Activated B cell treated with CpG ODN at 0.5 μM for 24 hours (primary cell): ENCODE measurements at regions not wholly inside any gene's neighbourhood (a gene's known extent, or its start where the extent isn't known, plus 50 kb on each side); places are given as distances from the start of the nearest gene placed in this dataset.

Source experiments
- ATAC-seq: fragments of 200-7000 bp; cut with Tn5 transposase; one replicate; pipeline ENCODE4 v1.10.0; 2021; ENCODE audit warnings: low read depth, mild to moderate bottlenecking, moderate library complexity
- CTCF ChIA-PET: fragments of 350-600 bp; sonication (Branson Sonifier 250); formaldehyde crosslinking; loops from one replicate; lab custom pipeline; 2021; ENCODE audit warnings: antibody characterized with exemption; lab: Charles Lee
- POLR2A ChIA-PET: fragments of 350-600 bp; sonication (Branson Sonifier 250); formaldehyde crosslinking; loops from one replicate; lab custom pipeline; 2021; ENCODE audit warnings: antibody characterized with exemption; lab: Charles Lee
- DNase-seq: peaks from one replicate; pipeline ENCODE4 v3.0.0; 2022
- H3K27ac Mint-ChIP-seq: one replicate; pipeline ENCODE4 v1.8.0; 2020; ENCODE audit warnings: mixed read lengths
- H3K27me3 Mint-ChIP-seq: one replicate; pipeline ENCODE4 v1.8.0; 2021; ENCODE audit warnings: mixed read lengths
- H3K36me3 Mint-ChIP-seq: one replicate; pipeline ENCODE4 v1.8.0; 2021; ENCODE audit warnings: low read depth, mixed read lengths
- H3K4me1 Mint-ChIP-seq: one replicate; pipeline ENCODE4 v1.8.0; 2021; ENCODE audit warnings: mixed read lengths
- H3K4me3 Mint-ChIP-seq: one replicate; pipeline ENCODE4 v1.8.0; 2020; ENCODE audit warnings: mild to moderate bottlenecking, mixed read lengths
- H3K9me3 Mint-ChIP-seq: one replicate; pipeline ENCODE4 v1.8.0; 2020; ENCODE audit warnings: mixed read lengths
- CTCF ChIP-seq: fragments of 200-600 bp; IDR thresholded peaks from one replicate; pipeline ENCODE4 v1.8.0; 2022; ENCODE audit warnings: antibody characterized with exemption, mild to moderate bottlenecking
- intact Hi-C: fragments of 100-400 bp; cut with micrococcal nuclease; formaldehyde crosslinking; loops from one replicate; pipeline ENCODE4 v1.15.1; 2024

GRCh38 chr15:96112018-96112417 lies 218.5 kb upstream of the NR2F2 start:
- H3K9me3 Mint-ChIP-seq = peaks cover 11% of the 10 kb centered on the region
- no peak overlapping the region for H3K4me3 Mint-ChIP-seq
- no peak for TF ChIP-seq CTCF
- no peaks in the 10 kb centered on the region for H3K36me3 Mint-ChIP-seq
- POLR2A ChIA-PET = no interaction called here
- intact Hi-C loops = no loop called here
- H3K4me1 Mint-ChIP-seq = no peaks in the 10 kb centered on the region
- ATAC-seq (no peak), DNase-seq (no peak)
- CTCF ChIA-PET = no interaction called here
- H3K27me3 Mint-ChIP-seq = no peaks in the 10 kb centered on the region
- H3K27ac Mint-ChIP-seq = no peak overlapping the region

GRCh38 chr15:96115642-96116041 lies 214.9 kb upstream of the NR2F2 start:
- TF ChIP-seq CTCF = no peak
- Mint-ChIP-seq H3K36me3 (no peaks in the 10 kb centered on the region), H3K27me3 (no peaks in the 10 kb centered on the region), H3K4me3 (no peak overlapping the region), H3K4me1 (no peaks in the 10 kb centered on the region), H3K27ac (no peak overlapping the region), H3K9me3 (peaks cover 7% of the 10 kb centered on the region)
- intact Hi-C loops = no loop called here
- no peak for ATAC-seq
- ChIA-PET CTCF (no interaction called here), POLR2A (no interaction called here)
- DNase-seq = no peak

- DNase-seq (no peak), ATAC-seq (no peak)
- no peaks in the 10 kb centered on the region for H3K4me1 Mint-ChIP-seq
- peaks cover 6% of the 10 kb centered on the region for H3K9me3 Mint-ChIP-seq
- intact Hi-C loops = no loop called here
- H3K27me3 Mint-ChIP-seq = no peaks in the 10 kb centered on the region
- H3K27ac Mint-ChIP-seq = no peak overlapping the region
- ChIA-PET POLR2A (no interaction called here), CTCF (no interaction called here)
- no peak for TF ChIP-seq CTCF
- no peak overlapping the region for H3K4me3 Mint-ChIP-seq
- no peaks in the 10 kb centered on the region for H3K36me3 Mint-ChIP-seq
Observed at GRCh38 chr15:96117270-96117669, 213.2 kb upstream of the NR2F2 start.

GRCh38 chr15:96119734-96120133 lies 210.8 kb upstream of the NR2F2 start:
- Mint-ChIP-seq H3K27me3 (no peaks in the 10 kb centered on the region), H3K4me1 (no peaks in the 10 kb centered on the region), H3K4me3 (no peak overlapping the region), H3K9me3 (peaks cover 2% of the 10 kb centered on the region), H3K27ac (no peak overlapping the region), H3K36me3 (no peaks in the 10 kb centered on the region)
- ChIA-PET POLR2A (no interaction called here), CTCF (no interaction called here)
- ATAC-seq (no peak), DNase-seq (no peak)
- intact Hi-C loops = no loop called here
- TF ChIP-seq CTCF = no peak

- ChIA-PET POLR2A (no interaction called here), CTCF (no interaction called here)
- ATAC-seq (no peak), DNase-seq (no peak)
- H3K27ac Mint-ChIP-seq = no peak overlapping the region
- intact Hi-C loops = no loop called here
- no peaks in the 10 kb centered on the region for H3K36me3 Mint-ChIP-seq
- no peaks in the 10 kb centered on the region for H3K4me1 Mint-ChIP-seq
- no peak overlapping the region for H3K4me3 Mint-ChIP-seq
- H3K9me3 Mint-ChIP-seq = no peaks in the 10 kb centered on the region
- no peaks in the 10 kb centered on the region for H3K27me3 Mint-ChIP-seq
- no peak for TF ChIP-seq CTCF
Observed at GRCh38 chr15:96121086-96121920, 209.2 kb upstream of the NR2F2 start.
